ENCODE measurements at regions not wholly inside any gene's neighbourhood (a gene's known extent, or its start where the extent isn't known, plus 50 kb on each side); places are given as distances from the start of the nearest gene placed in this dataset.

GRCh38 chr7:41047789-41048191 lies 655.1 kb downstream of the INHBA start:
- DNase-seq (ENCODE audit: low read depth in 2 of 2) = no peak

GRCh38 chr7:41047211-41047610 lies 655.7 kb downstream of the INHBA start:
- DNase-seq (ENCODE audit: low read depth in 2 of 2) = no peak

- DNase-seq (ENCODE audit: low read depth in 2 of 2) = no peak
Observed at GRCh38 chr7:41046776-41047175, 656.1 kb downstream of the INHBA start.

- peak in 1 of 2 donors; percentile 21 for DNase-seq (ENCODE audit: low read depth in 2 of 2)
Observed at GRCh38 chr7:41046221-41046761, 656.6 kb downstream of the INHBA start.

- peak in 1 of 2 donors; percentile 45 for DNase-seq (ENCODE audit: low read depth in 2 of 2)
Observed at GRCh38 chr7:41045556-41046123, 657.2 kb downstream of the INHBA start.

- no peak for DNase-seq (ENCODE audit: low read depth in 2 of 2)
Observed at GRCh38 chr7:41039981-41040380, 662.9 kb downstream of the INHBA start.

GRCh38 chr7:41039386-41039953 lies 663.4 kb downstream of the INHBA start:
- DNase-seq (ENCODE audit: low read depth in 2 of 2) = no peak

GRCh38 chr7:41038211-41038610 lies 664.7 kb downstream of the INHBA start:
- no peak for DNase-seq (ENCODE audit: low read depth in 2 of 2)

GRCh38 chr7:41037691-41038090 lies 665.2 kb downstream of the INHBA start:
- no peak for DNase-seq (ENCODE audit: low read depth in 2 of 2)

- no peak for DNase-seq (ENCODE audit: low read depth in 2 of 2)
Observed at GRCh38 chr7:41035794-41036193, 667.1 kb downstream of the INHBA start.

- DNase-seq (ENCODE audit: low read depth in 2 of 2) = no peak
Observed at GRCh38 chr7:41033500-41033899, 669.4 kb downstream of the INHBA start.

- no peak for DNase-seq (ENCODE audit: low read depth in 2 of 2)
Observed at GRCh38 chr7:41030673-41031072, 672.2 kb downstream of the INHBA start.

GRCh38 chr7:41029072-41029499 lies 673.8 kb downstream of the INHBA start:
- DNase-seq (ENCODE audit: low read depth in 2 of 2) = peak in 1 of 2 donors; percentile 64

GRCh38 chr7:41028580-41028979 lies 674.3 kb downstream of the INHBA start:
- no peak for DNase-seq (ENCODE audit: low read depth in 2 of 2)

GRCh38 chr7:41027428-41028115 lies 675.3 kb downstream of the INHBA start:
- peak in 1 of 2 donors; percentile 24 for DNase-seq (ENCODE audit: low read depth in 2 of 2)

- DNase-seq (ENCODE audit: low read depth in 2 of 2) = no peak
Observed at GRCh38 chr7:41024126-41024525, 678.8 kb downstream of the INHBA start.

- no peak for DNase-seq (ENCODE audit: low read depth in 2 of 2)
Observed at GRCh38 chr7:41020056-41020455, 682.8 kb downstream of the INHBA start.

- no peak for DNase-seq (ENCODE audit: low read depth in 2 of 2)
Observed at GRCh38 chr7:41013117-41013516, 689.8 kb downstream of the INHBA start.

GRCh38 chr7:41012041-41012440 lies 690.8 kb downstream of the INHBA start:
- DNase-seq (ENCODE audit: low read depth in 2 of 2) = no peak

- DNase-seq (ENCODE audit: low read depth in 2 of 2) = peak; percentile 29 to 85
Observed at GRCh38 chr7:41010967-41011366, 691.9 kb downstream of the INHBA start.

GRCh38 chr7:41010418-41010817 lies 692.5 kb downstream of the INHBA start:
- peak in 1 of 2 donors; percentile 14 for DNase-seq (ENCODE audit: low read depth in 2 of 2)

GRCh38 chr7:41007811-41008210 lies 695.1 kb downstream of the INHBA start:
- DNase-seq (ENCODE audit: low read depth in 2 of 2) = no peak

GRCh38 chr7:41007351-41007751 lies 695.5 kb downstream of the INHBA start:
- peak in 1 of 2 donors; percentile 33 for DNase-seq (ENCODE audit: low read depth in 2 of 2)

Data from dermis microvascular lymphatic vessel endothelial cell (primary cell).